Activated CD4-positive, alpha-beta T cell treated with anti-CD3 and anti-CD28 coated beads for 4 hours (primary cell): ENCODE measurements at regions not wholly inside any gene's neighbourhood (a gene's known extent, or its start where the extent isn't known, plus 50 kb on each side); places are given as distances from the start of the nearest gene placed in this dataset.

Experiments used
- DNase-seq, 2 donors: peaks; one replicate each; pipeline ENCODE4 v3.0.0-alpha.2; 2020

- no peak for DNase-seq
Observed at GRCh38 chr6:137352859-137353258, 133.7 kb upstream of the IFNGR1 start.

DNA sequence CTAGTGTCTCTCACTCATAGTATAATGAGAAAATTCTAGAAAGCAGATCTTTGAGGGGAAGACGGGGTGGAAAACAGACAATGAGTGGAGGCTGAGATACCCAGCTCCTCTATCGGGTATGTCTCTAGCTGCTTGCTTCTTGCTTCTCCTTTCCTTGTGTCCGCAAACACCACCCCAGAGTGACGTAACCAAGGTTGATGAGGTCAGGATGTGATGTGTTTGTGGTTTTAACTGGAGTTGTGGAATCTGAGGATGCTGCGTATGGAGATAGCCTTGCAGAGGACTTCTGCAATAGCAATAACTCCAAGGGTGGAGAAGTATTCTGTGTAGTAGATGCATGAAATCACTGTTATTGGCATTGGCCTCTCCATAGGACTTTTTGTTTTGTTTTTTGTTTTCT, 132.7 kb upstream of the IFNGR1 start:
- no peak for DNase-seq

GRCh38 chr6:137350857-137351256, 131.7 kb upstream of the IFNGR1 start:
- DNase-seq, result no peak

DNA sequence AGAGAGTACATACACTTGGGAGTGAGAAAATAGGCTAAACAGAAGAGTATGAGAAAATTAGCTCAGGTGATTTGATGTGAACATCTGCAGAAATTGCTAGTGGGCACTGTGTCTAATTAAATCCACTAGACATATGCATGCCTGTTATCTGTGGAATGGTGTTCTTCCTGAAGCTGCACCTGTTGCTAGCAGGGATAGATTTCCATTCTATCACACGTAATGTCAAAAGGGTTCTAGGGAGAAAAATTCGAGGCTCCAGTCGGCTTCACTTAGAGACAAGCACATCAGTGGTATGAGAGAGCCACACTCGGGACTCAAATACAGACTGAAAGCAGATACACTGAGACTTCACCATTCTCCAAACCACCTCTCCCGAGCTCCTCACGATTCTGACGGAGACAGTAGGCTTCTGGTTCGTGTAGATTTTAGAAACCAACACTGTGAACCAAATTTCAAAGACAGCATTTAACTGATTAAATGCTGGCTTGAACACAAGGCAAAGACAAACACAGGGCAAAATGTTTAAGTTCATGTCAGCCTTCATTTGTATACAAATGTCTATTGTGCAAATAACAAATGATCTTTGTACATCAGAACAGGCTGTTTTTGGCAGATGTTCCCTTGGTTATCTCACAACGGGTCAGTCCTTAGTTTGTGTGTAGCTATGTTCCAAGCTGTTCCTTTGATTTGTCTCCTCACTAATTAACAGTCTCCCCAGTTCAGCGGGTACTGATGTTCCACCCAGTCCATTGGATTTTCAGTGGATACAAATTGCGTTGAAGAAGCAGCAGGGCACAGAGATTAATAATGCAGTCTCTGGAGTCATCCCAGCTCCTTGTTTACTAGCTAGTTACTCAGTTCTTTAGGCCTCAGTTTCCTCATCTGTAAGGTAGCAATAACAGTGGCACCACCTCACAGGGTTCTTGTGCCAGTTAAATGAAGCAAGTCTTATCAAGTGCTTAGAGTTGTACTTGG, 131.0 kb upstream of the IFNGR1 start:
- DNase-seq, result no peak

GRCh38 chr6:137348777-137349176, 129.6 kb upstream of the IFNGR1 start:
- no peak for DNase-seq

GRCh38 chr6:137343241-137343640, 124.1 kb upstream of the IFNGR1 start:
- no peak for DNase-seq

DNA sequence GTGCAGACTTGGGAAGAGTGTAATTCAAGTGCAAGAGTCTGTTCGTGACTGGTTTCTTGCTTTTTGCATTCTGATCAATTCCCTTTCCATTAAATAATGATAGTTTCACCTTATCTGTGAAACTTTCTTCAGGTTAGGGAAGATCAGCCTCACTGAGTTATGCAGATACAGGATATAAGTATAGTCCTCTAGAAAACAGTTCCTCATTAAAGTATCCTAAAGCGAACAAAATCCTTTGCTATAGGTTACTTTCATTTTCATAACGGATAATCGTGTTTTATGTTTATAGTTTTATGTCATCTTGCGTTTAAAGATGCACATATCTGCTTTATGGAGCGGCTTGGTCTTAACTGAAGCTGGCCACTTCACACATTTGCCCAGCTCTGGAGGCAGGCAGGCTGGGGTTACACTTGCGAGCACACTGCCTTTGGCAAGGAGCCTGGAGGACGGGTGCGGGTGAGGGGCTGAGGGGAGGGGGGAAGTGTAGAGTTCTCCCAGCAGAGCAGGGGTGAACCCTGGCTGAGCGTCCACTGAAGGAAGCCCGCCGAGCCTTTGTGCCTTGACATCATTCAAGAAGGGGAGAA, 123.5 kb upstream of the IFNGR1 start:
- no peak for DNase-seq

DNA sequence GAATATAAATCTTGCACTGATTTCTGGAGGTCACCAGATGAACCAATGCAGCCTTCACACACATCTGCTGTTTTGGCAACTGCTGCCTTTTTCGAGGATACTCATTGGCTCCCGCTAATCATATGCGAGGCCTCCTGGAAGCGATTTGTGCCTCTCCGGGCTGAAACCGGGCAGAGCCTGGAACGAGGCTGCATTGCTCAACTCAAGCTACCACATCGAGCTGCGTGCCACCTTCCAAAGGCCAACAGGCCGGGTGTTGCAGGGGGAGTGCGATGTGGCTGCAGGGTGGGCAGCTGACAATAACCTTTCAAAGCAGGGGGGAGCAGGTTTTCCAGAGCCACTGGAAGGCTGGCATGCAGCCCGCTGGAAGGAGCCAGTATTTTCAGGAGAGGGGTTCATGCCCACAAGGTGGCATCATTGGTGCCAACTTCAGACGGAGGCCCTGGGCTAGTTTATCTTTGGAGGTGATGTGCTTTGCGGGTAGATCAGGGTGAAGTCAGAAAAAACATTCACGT, 122.6 kb upstream of the IFNGR1 start:
- peak; percentile 50 to 56 for DNase-seq

DNA sequence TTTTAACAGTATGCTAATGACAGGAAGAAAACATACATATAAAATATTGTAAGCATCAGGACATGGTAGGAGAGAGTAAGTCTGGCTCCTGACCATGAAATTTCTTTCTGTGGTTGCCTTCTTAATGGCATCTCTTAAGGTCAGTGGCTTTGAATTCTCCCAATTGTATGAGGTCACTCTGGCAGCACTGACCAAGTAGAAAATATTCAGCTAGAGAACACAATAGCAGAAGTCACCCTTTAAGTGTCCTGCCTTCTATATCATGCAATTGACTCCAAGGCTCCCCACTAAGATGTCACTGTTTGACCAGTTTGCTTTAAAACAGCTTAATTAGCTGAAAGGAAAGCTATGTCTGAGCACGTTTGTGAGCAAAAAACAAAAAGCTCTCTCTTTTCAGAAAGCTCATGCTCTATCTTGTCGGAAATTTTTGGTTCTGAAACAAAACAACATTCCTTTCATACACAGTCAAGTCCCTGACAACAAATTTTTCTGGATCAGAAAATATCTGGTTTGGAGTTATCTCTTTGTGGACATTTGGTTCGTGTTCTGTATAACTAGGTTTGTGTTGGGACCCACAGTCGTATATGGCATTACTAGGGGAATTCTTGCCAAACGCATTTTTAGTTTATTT, 120.9 kb upstream of the IFNGR1 start:
- no peak for DNase-seq

GRCh38 chr6:137334884-137335283, 115.7 kb upstream of the IFNGR1 start:
- DNase-seq, result no peak

GRCh38 chr6:137334094-137334493, 114.9 kb upstream of the IFNGR1 start:
- no peak for DNase-seq

- DNase-seq, result no peak
Observed at GRCh38 chr6:137332637-137333280, 113.6 kb upstream of the IFNGR1 start.

GRCh38 chr6:137323860-137324259, 104.7 kb upstream of the IFNGR1 start:
- DNase-seq, result no peak

- DNase-seq, result no peak
Observed at GRCh38 chr6:137320271-137320670, 101.1 kb upstream of the IFNGR1 start.

GRCh38 chr6:137316626-137317025, 97.4 kb upstream of the IFNGR1 start:
- no peak for DNase-seq

DNA sequence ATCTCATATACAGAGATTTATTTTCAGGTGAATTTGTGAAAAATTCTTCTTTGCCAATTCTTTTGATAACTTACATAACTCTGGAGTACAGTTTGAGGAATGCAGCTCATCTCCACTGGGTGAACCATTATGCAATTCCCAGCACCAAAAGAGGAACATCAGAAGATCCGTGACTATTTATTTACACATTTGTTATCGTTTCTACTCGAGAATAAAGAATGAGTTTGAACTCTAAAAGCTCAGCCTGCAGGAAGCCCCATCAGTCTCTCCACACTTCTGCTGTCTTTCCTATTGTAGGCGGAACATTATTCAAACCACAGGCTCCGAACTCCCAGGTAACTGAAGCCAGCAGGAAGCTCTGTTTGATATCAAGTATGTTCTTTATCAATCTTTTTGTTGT, 95.9 kb upstream of the IFNGR1 start:
- no peak for DNase-seq

- DNase-seq, result peak; percentile 74 to 77
Observed at GRCh38 chr6:137313928-137314855, 95.0 kb upstream of the IFNGR1 start.

- no peak for DNase-seq
Observed at GRCh38 chr6:137313211-137313610, 94.0 kb upstream of the IFNGR1 start.

DNA sequence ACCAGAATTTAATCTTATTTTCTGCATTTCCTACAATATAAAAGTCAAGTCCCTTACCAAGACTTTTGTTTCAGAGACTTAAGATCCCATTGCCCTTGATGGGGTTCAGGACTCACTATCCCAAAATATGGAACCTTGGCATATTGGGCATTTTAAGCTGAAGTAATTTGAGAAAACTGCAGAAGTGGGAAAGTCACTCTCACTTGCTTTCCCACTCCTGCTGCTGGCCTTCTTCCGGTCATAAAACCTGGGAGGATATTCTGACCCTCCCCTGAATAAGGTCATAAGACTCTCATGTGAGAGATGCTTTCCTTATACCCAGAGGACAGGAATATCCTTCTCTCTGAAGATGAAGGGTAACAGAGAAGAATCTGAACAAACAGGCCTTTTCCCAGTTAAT, 92.8 kb upstream of the IFNGR1 start:
- no peak for DNase-seq

DNA sequence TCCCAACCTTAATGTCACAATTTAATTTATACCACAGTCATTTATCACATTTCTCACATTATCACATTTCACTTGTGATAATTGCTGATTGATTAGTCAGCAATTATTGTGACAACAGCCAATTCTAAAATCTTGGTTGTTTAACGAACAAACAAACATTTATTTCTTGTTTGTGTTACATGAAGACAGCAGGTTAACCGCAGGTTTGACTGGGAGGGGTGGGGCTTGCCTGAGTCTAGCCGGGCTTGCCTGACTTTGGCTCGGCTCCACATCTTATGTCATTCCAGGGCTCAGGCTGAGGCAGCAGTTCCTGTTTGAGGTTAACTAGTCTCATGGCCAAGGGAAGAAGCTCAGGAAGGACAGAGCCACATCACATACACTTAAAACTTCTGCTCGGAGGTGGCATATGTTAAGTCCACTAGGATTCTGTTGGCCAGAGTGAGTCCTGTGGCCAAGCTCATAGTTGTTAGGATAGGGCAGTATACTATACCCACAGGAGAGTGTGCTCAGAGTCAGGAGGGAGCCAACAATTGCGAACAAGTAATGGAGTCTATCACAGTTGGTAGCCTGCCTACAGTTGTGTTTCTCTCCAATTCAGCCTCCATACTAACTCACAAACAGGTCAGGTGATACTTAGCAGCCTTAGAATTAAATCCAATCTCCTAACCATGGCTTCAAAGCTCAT, 90.0 kb upstream of the IFNGR1 start:
- DNase-seq, result no peak

- DNase-seq, result no peak
Observed at GRCh38 chr6:137307163-137307854, 88.1 kb upstream of the IFNGR1 start.
